Neural cell (in vitro differentiated cells): ENCODE measurements at regions not wholly inside any gene's neighbourhood (a gene's known extent, or its start where the extent isn't known, plus 50 kb on each side); places are given as distances from the start of the nearest gene placed in this dataset.
A peak's percentile ranks its signal among the peaks of the same experiment; 100 is the strongest.

Experiments
- H2AFZ ChIP-seq: fragments of 200-600, 300-800 bp; sonication (generic), shearing (Covaris generic); 2 replicates; pipeline ENCODE4 v1.6.0; 2014; ENCODE audit warnings: low read depth, mild to moderate bottlenecking, antibody characterized with exemption, low read length, moderate library complexity
- H3F3A ChIP-seq: fragments of 200-600 bp; shearing (Covaris generic); 2 replicates; pipeline ENCODE4 v1.6.1; 2016; ENCODE audit warnings: mild to moderate bottlenecking, moderate library complexity, mixed read lengths, antibody characterized with exemption, low read length; ENCODE audit not compliant: insufficient read depth, poor library complexity, severe bottlenecking
- H3K27ac ChIP-seq: fragments of 200-600, 300-800 bp; sonication (generic), shearing (Covaris generic); 2 replicates; pipeline ENCODE4 v1.5.1; 2014; ENCODE audit warnings: mild to moderate bottlenecking, low read length, moderate library complexity
- H3K27me3 ChIP-seq: fragments of 300-800, 200-600 bp; sonication (generic), shearing (Covaris generic); 2 replicates; pipeline ENCODE4 v1.6.0; 2014; ENCODE audit warnings: mild to moderate bottlenecking, low read depth, low read length, moderate library complexity; ENCODE audit not compliant: insufficient read depth
- H3K36me3 ChIP-seq: fragments of 300-800, 200-600 bp; sonication (generic), shearing (Covaris generic); 2 replicates; pipeline ENCODE4 v1.5.1; 2014; ENCODE audit warnings: mild to moderate bottlenecking, antibody characterized with exemption, low read length, moderate library complexity; ENCODE audit not compliant: insufficient read depth
- H3K4me2 ChIP-seq: fragments of 300-800, 200-600 bp; sonication (generic), shearing (Covaris generic); 2 replicates; pipeline ENCODE4 v1.6.0; 2014; ENCODE audit warnings: mild to moderate bottlenecking, low read length
- H3K4me3 ChIP-seq: fragments of 300-800, 200-600 bp; sonication (generic), shearing (Covaris generic); 2 replicates; pipeline ENCODE4 v1.5.1; 2014; ENCODE audit warnings: mild to moderate bottlenecking, low read length, moderate library complexity
- H3K79me2 ChIP-seq: fragments of 200-600 bp; shearing (Covaris generic); replicated peaks from 2 replicates; pipeline ENCODE4 v1.6.0; 2014; ENCODE audit warnings: mild to moderate bottlenecking, low read length, moderate library complexity; ENCODE audit not compliant: insufficient read depth
- H3K9ac ChIP-seq: fragments of 300-800, 200-600 bp; sonication (generic), shearing (Covaris generic); 2 replicates; pipeline ENCODE4 v1.6.1; 2016; ENCODE audit warnings: mild to moderate bottlenecking, low read length, mixed read lengths
- H3K9me2 ChIP-seq: fragments of 200-600 bp; shearing (Covaris generic); 2 replicates; pipeline ENCODE4 v1.6.1; 2016; ENCODE audit warnings: mild to moderate bottlenecking, low read length, mixed read lengths; ENCODE audit not compliant: insufficient read depth
- H3K9me3 ChIP-seq: fragments of 200-600, 300-800 bp; sonication (generic), shearing (Covaris generic); 2 replicates; pipeline ENCODE4 v1.6.1; 2016; ENCODE audit warnings: mild to moderate bottlenecking, mixed run types, low read length, moderate library complexity, mixed read lengths
- H4K20me1 ChIP-seq: fragments of 200-600 bp; shearing (Covaris generic); 2 replicates; pipeline ENCODE4 v1.6.1; 2016; ENCODE audit warnings: mild to moderate bottlenecking, mixed run types; ENCODE audit not compliant: insufficient read depth
- CTCF ChIP-seq: fragments of 450-650 bp; IDR thresholded peaks from 2 replicates; pipeline ENCODE4 v1.5.1; 2014; ENCODE audit warnings: antibody characterized with exemption, mild to moderate bottlenecking, moderate library complexity; ENCODE audit not compliant: poor library complexity, severe bottlenecking
- EP300 ChIP-seq: fragments of 450-650 bp; conservative IDR thresholded peaks from 2 replicates; pipeline ENCODE4 v1.6.1; 2014; ENCODE audit warnings: antibody characterized with exemption, mild to moderate bottlenecking, moderate library complexity; ENCODE audit not compliant: poor library complexity, severe bottlenecking
- EZH2 ChIP-seq: fragments of 200-600, 300-800 bp; shearing (Covaris generic), sonication (generic); IDR thresholded peaks from 2 replicates; pipeline ENCODE4 v1.6.1; 2014; ENCODE audit warnings: antibody characterized with exemption, low read length, borderline replicate concordance, mild to moderate bottlenecking; ENCODE audit not compliant: insufficient read depth, poor library complexity, severe bottlenecking
- MXI1 ChIP-seq: fragments of 450-650 bp; conservative IDR thresholded peaks from 2 replicates; pipeline ENCODE4 v1.6.1; 2014; ENCODE audit warnings: antibody characterized with exemption, mild to moderate bottlenecking; ENCODE audit not compliant: poor library complexity, severe bottlenecking
- POLR2AphosphoS5 ChIP-seq: IDR thresholded peaks from 2 replicates; pipeline ENCODE4 v1.6.1; 2012
- RAD21 ChIP-seq: fragments of 450-650 bp; conservative IDR thresholded peaks from 2 replicates; pipeline ENCODE4 v1.6.1; 2014; ENCODE audit warnings: antibody characterized with exemption, mild to moderate bottlenecking, moderate library complexity
- REST ChIP-seq: IDR thresholded peaks from 2 replicates; pipeline ENCODE4 v1.6.1; 2012; ENCODE audit warnings: borderline replicate concordance
- SMC3 ChIP-seq: fragments of 450-650 bp; conservative IDR thresholded peaks from 2 replicates; pipeline ENCODE4 v1.6.1; 2014; ENCODE audit warnings: antibody characterized with exemption, mild to moderate bottlenecking, moderate library complexity; ENCODE audit not compliant: poor library complexity
- TAF1 ChIP-seq: IDR thresholded peaks from 2 replicates; pipeline ENCODE4 v1.6.1; 2012; ENCODE audit warnings: low read depth

- H3K27me3 ChIP-seq: no peaks in the 10 kb centered on the region
- H3K4me3 ChIP-seq: no peak overlapping the region
- H3F3A ChIP-seq: no peaks in the 10 kb centered on the region
- H3K36me3 ChIP-seq: no peaks in the 10 kb centered on the region
- no peak overlapping the region for H3K4me2 ChIP-seq
- no peaks in the 10 kb centered on the region for H4K20me1 ChIP-seq
- H3K9ac ChIP-seq: peak overlapping the region; percentile 45
- H2AFZ ChIP-seq: peak overlapping the region; percentile 25
- no peaks in the 10 kb centered on the region for H3K9me2 ChIP-seq
- TF ChIP-seq POLR2AphosphoS5 (no peak), EP300 (no peak), TAF1 (peak; percentile 28)
- peak overlapping the region; percentile 59 for H3K27ac ChIP-seq
- H3K9me3 ChIP-seq: no peaks in the 10 kb centered on the region
- H3K79me2 ChIP-seq: no peaks in the 10 kb centered on the region
Observed at GRCh38 chr10:78277314-78278057, 243.8 kb downstream of the RPS24 start.

- Histone ChIP-seq H3K9me2 (no peaks in the 10 kb centered on the region), H3K27me3 (no peaks in the 10 kb centered on the region), H3K36me3 (no peaks in the 10 kb centered on the region), H3K4me3 (no peak overlapping the region), H3K4me2 (no peak overlapping the region), H3K9ac (no peak overlapping the region), H3K79me2 (no peaks in the 10 kb centered on the region), H3F3A (no peaks in the 10 kb centered on the region), H3K27ac (no peak overlapping the region), H3K9me3 (no peaks in the 10 kb centered on the region), H4K20me1 (no peaks in the 10 kb centered on the region), H2AFZ (no peak overlapping the region)
- TF ChIP-seq EP300 (no peak), RAD21 (no peak), REST (no peak), TAF1 (no peak), EZH2 (no peak), MXI1 (no peak), CTCF (no peak), POLR2AphosphoS5 (no peak), SMC3 (no peak)
Observed at GRCh38 chr10:78278058-78278404, 244.4 kb downstream of the RPS24 start.

- H3K79me2 ChIP-seq: no peaks in the 10 kb centered on the region
- peak overlapping the region; percentile 79 for H3K27ac ChIP-seq
- H3K36me3 ChIP-seq: no peaks in the 10 kb centered on the region
- H3K4me2 ChIP-seq: no peak overlapping the region
- H4K20me1 ChIP-seq: no peaks in the 10 kb centered on the region
- no peak overlapping the region for H2AFZ ChIP-seq
- H3K27me3 ChIP-seq: no peaks in the 10 kb centered on the region
- TF ChIP-seq CTCF: no peak
- TF ChIP-seq REST: no peak
- no peak for TF ChIP-seq TAF1
- no peak for TF ChIP-seq POLR2AphosphoS5
- TF ChIP-seq RAD21: no peak
- TF ChIP-seq EP300: no peak
- TF ChIP-seq EZH2: no peak
- no peak for TF ChIP-seq SMC3
- no peak for TF ChIP-seq MXI1
- peak overlapping the region; percentile 36 for H3K9ac ChIP-seq
- H3K9me2 ChIP-seq: no peaks in the 10 kb centered on the region
- no peaks in the 10 kb centered on the region for H3K9me3 ChIP-seq
- no peaks in the 10 kb centered on the region for H3F3A ChIP-seq
- no peak overlapping the region for H3K4me3 ChIP-seq
Observed at GRCh38 chr10:78279756-78280155, 246.1 kb downstream of the RPS24 start.
